HepG2 (cell line): ENCODE measurements at regions not wholly inside any gene's neighbourhood (a gene's known extent, or its start where the extent isn't known, plus 50 kb on each side); places are given as distances from the start of the nearest gene placed in this dataset.

Source experiments
- ATAC-seq: fragments of 200-7000 bp; cut with Tn5 transposase; 3 replicates; pipeline ENCODE4 v1.9.1; 2020; ENCODE audit warnings: mild to moderate bottlenecking, moderate library complexity
- BruUV-seq: library from RNA; stranded (reverse); fragments of 400-500 nt; replicated peaks from 2 replicates; lab custom pipeline; 2021; lab: Mats Ljungman, UMichigan
- CTCF ChIA-PET: fragments of 300-600 bp; formaldehyde crosslinking; extraction: SDS; loops from one replicate; lab custom pipeline; 2021; ENCODE audit warnings: low total read pairs, inconsistent platforms, low intra/inter-chr PET ratio; lab: Yijun Ruan, JAX
- POLR2A ChIA-PET: fragments of 350-600 bp; sonication (Branson Sonifier 250); formaldehyde crosslinking; loops from one replicate; lab custom pipeline; 2020; ENCODE audit warnings: antibody characterized with exemption, inconsistent platforms; lab: Yijun Ruan, JAX
- DNase-seq: peaks from one replicate; pipeline ENCODE4 v3.0.0-alpha.2; 2015; ENCODE audit warnings: low spot score
- FAIRE-seq: peaks from 3 replicates; lab custom pipeline; 2011; peaks lifted over from hg19 to GRCh38; lab: Jason Lieb, UNC
- H2AFZ ChIP-seq: one replicate; pipeline ENCODE4 v1.6.1; 2011; ENCODE audit warnings: low read length, inconsistent platforms
- H3K27ac ChIP-seq: fragments of 300-600 bp; 3 replicates; pipeline ENCODE4 v1.8.0; 2011; ENCODE audit warnings: mixed run types, mild to moderate bottlenecking, mixed read lengths, low read length, inconsistent platforms; ENCODE audit not compliant: insufficient read depth; ENCODE audit errors: extremely low read length
- H3K27me3 ChIP-seq, 2 experiments: fragments of 200-600 bp in 1 of 2; 2 replicates in 1 of 2; 3 replicates in 1 of 2; pipeline versions ENCODE4 v1.6.0 to v1.8.0; 2011; ENCODE audit warnings: low read length in 2 of 2, mild to moderate bottlenecking in 2 of 2, moderate library complexity in 2 of 2, inconsistent platforms in 1 of 2; ENCODE audit not compliant: insufficient read depth in 2 of 2, control insufficient read depth in 1 of 2
- H3K36me3 ChIP-seq, 2 experiments: fragments of 200-600 bp in 1 of 2; replicated peaks in 1 of 2; 2 replicates in 1 of 2; 3 replicates in 1 of 2; pipeline versions ENCODE4 v1.5.1 to v1.8.0; 2011; ENCODE audit warnings: low read length in 2 of 2, inconsistent platforms in 1 of 2; ENCODE audit not compliant: insufficient read depth in 2 of 2, control insufficient read depth in 1 of 2
- H3K4me1 ChIP-seq: 2 replicates; pipeline ENCODE4 v1.5.1; 2012; ENCODE audit warnings: low read length, inconsistent platforms; ENCODE audit not compliant: insufficient read depth
- H3K4me2 ChIP-seq: 2 replicates; pipeline ENCODE4 v1.6.0; 2011; ENCODE audit warnings: low read depth, low read length, inconsistent platforms
- H3K4me3 ChIP-seq, 3 experiments: fragments of 200-600 bp in 1 of 3; sonication (generic), shearing (Covaris generic) in 1 of 3; replicated peaks in 1 of 3; 2 replicates each; pipeline ENCODE4 v1.5.1; 2011 to 2016; ENCODE audit warnings: low read length in 3 of 3, inconsistent platforms in 2 of 3, low read depth in 2 of 3, mild to moderate bottlenecking in 2 of 3, control low read depth in 1 of 3, mixed read lengths in 1 of 3; ENCODE audit not compliant: insufficient read depth in 1 of 3
- H3K79me2 ChIP-seq: one replicate; pipeline ENCODE4 v1.6.1; 2011; ENCODE audit warnings: low read length, inconsistent platforms; ENCODE audit not compliant: insufficient read depth
- H3K9ac ChIP-seq: 2 replicates; pipeline ENCODE4 v1.6.0; 2011; ENCODE audit warnings: mild to moderate bottlenecking, low read depth, low read length, inconsistent platforms; ENCODE audit not compliant: insufficient read depth
- H3K9me3 ChIP-seq: 2 replicates; pipeline ENCODE4 v1.5.1; 2012; ENCODE audit warnings: mild to moderate bottlenecking, low read length
- H4K20me1 ChIP-seq: 2 replicates; pipeline ENCODE4 v1.6.0; 2011; ENCODE audit warnings: inconsistent platforms, mild to moderate bottlenecking, low read length, moderate library complexity; ENCODE audit not compliant: insufficient read depth
- BATF2 ChIP-seq: sonication (generic); formaldehyde crosslinking; IDR thresholded peaks from 2 replicates; pipeline ENCODE4 v1.8.0; 2022; ENCODE audit warnings: mild to moderate bottlenecking, missing genetic modification reagents, moderate library complexity
- MXD1 ChIP-seq: sonication (generic); formaldehyde crosslinking; IDR thresholded peaks from 2 replicates; pipeline ENCODE4 v1.4.0; 2020; ENCODE audit warnings: mild to moderate bottlenecking, missing genetic modification reagents
- RARA ChIP-seq: IDR thresholded peaks from 2 replicates; pipeline ENCODE4 v1.6.1; 2016; ENCODE audit warnings: missing genetic modification reagents, missing compliant biosample characterization
- SNAI1 ChIP-seq: sonication (generic); formaldehyde crosslinking; IDR thresholded peaks from 2 replicates; pipeline ENCODE4 v1.5.0; 2020; ENCODE audit warnings: mild to moderate bottlenecking, missing genetic modification reagents, borderline replicate concordance
- SP4 ChIP-seq: sonication (generic); formaldehyde crosslinking; IDR thresholded peaks from 2 replicates; pipeline ENCODE4 v1.8.1; 2023; ENCODE audit warnings: mild to moderate bottlenecking, missing genetic modification reagents
- STAT6 ChIP-seq: sonication (generic); formaldehyde crosslinking; IDR thresholded peaks from 2 replicates; pipeline ENCODE4 v1.4.0; 2020; ENCODE audit warnings: missing genetic modification reagents, mild to moderate bottlenecking, borderline replicate concordance
- TGIF2 ChIP-seq: IDR thresholded peaks from 2 replicates; pipeline ENCODE4 v1.6.1; 2016; ENCODE audit warnings: control low read depth, missing compliant biosample characterization
- ZNF574 ChIP-seq: sonication (generic); formaldehyde crosslinking; IDR thresholded peaks from 2 replicates; pipeline ENCODE4 v1.4.0; 2020; ENCODE audit warnings: missing genetic modification reagents
- ZNF724P ChIP-seq: sonication (generic); formaldehyde crosslinking; IDR thresholded peaks from 2 replicates; pipeline ENCODE4 v1.8.0; 2022; ENCODE audit warnings: missing genetic modification reagents, borderline replicate concordance
- ZNF766 ChIP-seq: sonication (generic); formaldehyde crosslinking; IDR thresholded peaks from 2 replicates; pipeline ENCODE4 v1.5.0; 2020; ENCODE audit warnings: missing genetic modification reagents, borderline replicate concordance
- WGBS: methylation state at CpG from one replicate; pipeline ENCODE4 v1.1.6; 2017; ENCODE audit warnings: low lambda C conversion rate; 5-methylcytosine and 5-hydroxymethylcytosine counted together
- in situ Hi-C: cut with HindIII; loops from 2 replicates; pipeline ENCODE4 v1.10.0; 2017; ENCODE audit warnings: low pct_unique_long_range_greater_than_20kb; ENCODE audit not compliant: extremely low pct_ligation_motif_present
- intact Hi-C: fragments of 100-400 bp; cut with micrococcal nuclease; formaldehyde crosslinking; loops from one replicate; pipeline ENCODE4 v1.10.0; 2022; ENCODE audit not compliant: unreplicated experiment

- in situ Hi-C loops = loop anchor here (10.0 kb wide), 1 partner anchor 152 kb away; no protein-coding TSS in a partner anchor
- Histone ChIP-seq H3K9ac (no peak overlapping the region), H3K9me3 (peaks cover 9% of the 10 kb centered on the region; the same call in 1 of the 2 replicates), H3K4me2 (no peak overlapping the region), H3K27me3 (no peaks in the 10 kb centered on the region; a peak in 1 of 5 replicates), H3K36me3 (no peaks in the 10 kb centered on the region; a peak in 1 of 5 replicates), H3K27ac (no peak overlapping the region), H2AFZ (no peak overlapping the region), H3K4me3 (no peak overlapping the region), H3K79me2 (peaks cover 16% of the 10 kb centered on the region), H4K20me1 (no peaks in the 10 kb centered on the region), H3K4me1 (peaks cover 38% of the 10 kb centered on the region)
- no peak for DNase-seq
- no peak for TF ChIP-seq ZNF724P
- TF ChIP-seq MXD1 (CRISPR knock-in tag) = no peak
- no peak for TF ChIP-seq SP4 (CRISPR knock-in tag)
- no peak for TF ChIP-seq BATF2
- TF ChIP-seq ZNF766 (CRISPR knock-in tag) = no peak
- TF ChIP-seq TGIF2 (CRISPR knock-in tag) = no peak
- TF ChIP-seq ZNF574 (CRISPR knock-in tag) = no peak
- no peak for TF ChIP-seq SNAI1 (CRISPR knock-in tag)
- TF ChIP-seq STAT6 (CRISPR knock-in tag) = no peak
- TF ChIP-seq RARA (CRISPR knock-in tag) = no peak
- BruUV-seq = no TSS peak
- WGBS = 95% methylated on average over 4 of the region's 4 CpGs
- intact Hi-C loops = loop anchor here (5.0 kb wide), 2 partner anchors 94 to 154 kb away; no protein-coding TSS in a partner anchor
- ChIA-PET POLR2A (interaction anchor here (1.1 kb wide), 1 partner anchor 13 kb away, joined by 3 read pairs; no protein-coding TSS in a partner anchor), CTCF (no interaction called here)
- ATAC-seq = no peak
- FAIRE-seq = no peak
These were observed 228.1 kb upstream of the C2CD4B start for GRCh38 chr15:62393196-62393595.
